Suprapubic skin (tissue), 4 donors: ENCODE measurements at regions not wholly inside any gene's neighbourhood (a gene's known extent, or its start where the extent isn't known, plus 50 kb on each side); places are given as distances from the start of the nearest gene placed in this dataset.

Experiments
- DNase-seq, 2 donors: peaks; one replicate each; pipeline ENCODE4 v3.0.0-alpha.2; 2019; ENCODE audit warnings: low spot score in 2 of 2
- H3K27ac ChIP-seq: fragments of 200-600 bp; sonication (generic); one replicate; pipeline ENCODE4 v1.5.1; 2019
- H3K27me3 ChIP-seq: fragments of 200-600 bp; sonication (generic); one replicate; pipeline ENCODE4 v1.5.1; 2019
- H3K36me3 ChIP-seq: fragments of 200-600 bp; sonication (generic); one replicate; pipeline ENCODE4 v1.5.1; 2019
- H3K4me1 ChIP-seq: fragments of 200-600 bp; sonication (generic); one replicate; pipeline ENCODE4 v1.5.1; 2019
- H3K4me3 ChIP-seq: fragments of 200-600 bp; sonication (generic); one replicate; pipeline ENCODE4 v1.5.1; 2019; ENCODE audit warnings: mild to moderate bottlenecking
- H3K9me3 ChIP-seq: fragments of 200-600 bp; sonication (generic); one replicate; pipeline ENCODE4 v1.5.1; 2019
- CTCF ChIP-seq, 2 donors: fragments of 200-600 bp in 1 of 2; fragments of 450-650 bp in 1 of 2; sonication (generic) in 1 of 2; IDR thresholded peaks; one replicate each; pipeline ENCODE4 v1.5.1; 2016 to 2019; ENCODE audit warnings: antibody characterized with exemption in 2 of 2, mild to moderate bottlenecking in 1 of 2, moderate library complexity in 1 of 2
- EP300 ChIP-seq: sonication (generic); formaldehyde crosslinking; IDR thresholded peaks from one replicate; pipeline ENCODE4 v1.6.1; 2017; ENCODE audit warnings: antibody characterized with exemption
- POLR2A ChIP-seq, 2 donors: fragments of 450-650 bp; IDR thresholded peaks; one replicate each; pipeline ENCODE4 v1.6.1; 2017; ENCODE audit warnings: antibody characterized with exemption in 2 of 2, mild to moderate bottlenecking in 2 of 2, moderate library complexity in 2 of 2
- POLR2AphosphoS5 ChIP-seq, 3 donors: sonication (generic); formaldehyde crosslinking; IDR thresholded peaks; one replicate each; pipeline ENCODE4 v1.6.1; 2017; ENCODE audit warnings: antibody characterized with exemption in 3 of 3
- WGBS: methylation state at CpG from one replicate; pipeline ENCODE4 v1.1.5; 2018; 5-methylcytosine and 5-hydroxymethylcytosine counted together

- H3K27me3 ChIP-seq: no peaks in the 10 kb centered on the region
- TF ChIP-seq CTCF (IDR thresholded peaks at IDR 0.05): no peak
- no peak for TF ChIP-seq POLR2AphosphoS5 (IDR thresholded peaks at IDR 0.05)
- TF ChIP-seq POLR2A (IDR thresholded peaks at IDR 0.05): no peak
- TF ChIP-seq EP300: no peak
- H3K4me1 ChIP-seq: no peaks in the 10 kb centered on the region
- WGBS: 25% methylated on average over 1 of the region's 1 CpG
- no peak for DNase-seq
- H3K4me3 ChIP-seq: no peak overlapping the region
- no peaks in the 10 kb centered on the region for H3K36me3 ChIP-seq
- no peaks in the 10 kb centered on the region for H3K9me3 ChIP-seq
- H3K27ac ChIP-seq: no peak overlapping the region
Measured at GRCh38 chr6:129911732-129912131, 50.6 kb upstream of the TMEM244 start.
